PC-3 (cell line): ENCODE measurements at regions not wholly inside any gene's neighbourhood (a gene's known extent, or its start where the extent isn't known, plus 50 kb on each side); places are given as distances from the start of the nearest gene placed in this dataset.
"Not testable (repeated sequence)": the region's sequence is repeated elsewhere in the genome, so short reads cannot be mapped to it uniquely, and the experiment has no call there.

Experiments
- CTCF ChIP-seq: fragments of 300-600 bp; sonication (generic); conservative IDR thresholded peaks from 2 replicates; pipeline ENCODE4 v1.5.1; 2017; ENCODE audit warnings: antibody characterized with exemption, low read depth, mild to moderate bottlenecking, low read length
- EZH2 ChIP-seq: fragments of 300-600 bp; sonication (generic); IDR thresholded peaks from one replicate; pipeline ENCODE4 v1.6.1; 2017; ENCODE audit warnings: antibody characterized with exemption, mild to moderate bottlenecking, low read length; ENCODE audit not compliant: unreplicated experiment

GRCh38 chr5:13198226-13198625 lies 746.3 kb downstream of the DNAH5 start:
- not testable (repeated sequence) for TF ChIP-seq CTCF, EZH2
